HL-60 (cell line): ENCODE measurements at regions not wholly inside any gene's neighbourhood (a gene's known extent, or its start where the extent isn't known, plus 50 kb on each side); places are given as distances from the start of the nearest gene placed in this dataset.

Experiments used
- DNase-seq, 2 experiments: peaks; one replicate each; pipeline ENCODE4 v3.0.0-alpha.2; 2010 to 2020; ENCODE audit warnings: low read depth in 1 of 2, low spot score in 1 of 2
- H3K27ac ChIP-seq: fragments of 250-450 bp; sonication (Bioruptor Pico); replicated peaks from 2 replicates; pipeline ENCODE4 v1.5.1; 2020; ENCODE audit warnings: mild to moderate bottlenecking, moderate library complexity
- H3K27me3 ChIP-seq: fragments of 250-450 bp; sonication (Bioruptor Pico); 2 replicates; pipeline ENCODE4 v1.5.1; 2021; ENCODE audit warnings: mild to moderate bottlenecking, moderate library complexity; ENCODE audit not compliant: insufficient read depth, poor library complexity, severe bottlenecking
- H3K4me3 ChIP-seq: replicated peaks from 2 replicates; pipeline ENCODE4 v1.5.1; 2011; ENCODE audit warnings: mild to moderate bottlenecking, control low read depth, low read length; ENCODE audit not compliant: insufficient read depth
- CTCF ChIP-seq: IDR thresholded peaks from one replicate; pipeline ENCODE4 v1.5.1; 2011; ENCODE audit warnings: low read length, control low read depth, inconsistent platforms; ENCODE audit not compliant: insufficient read depth
- GABPA ChIP-seq: IDR thresholded peaks from 2 replicates; pipeline ENCODE4 v1.6.1; 2012; ENCODE audit warnings: low read depth
- POLR2AphosphoS5 ChIP-seq: IDR thresholded peaks from 2 replicates; pipeline ENCODE4 v1.6.1; 2012; ENCODE audit warnings: low read depth
- REST ChIP-seq: IDR thresholded peaks from 2 replicates; pipeline ENCODE4 v1.6.1; 2012; ENCODE audit warnings: low read depth; ENCODE audit not compliant: insufficient replicate concordance
- SPI1 ChIP-seq: IDR thresholded peaks from 2 replicates; pipeline ENCODE4 v1.6.1; 2012; ENCODE audit warnings: low read depth, mild to moderate bottlenecking, borderline replicate concordance

- H3K27ac ChIP-seq = no peak overlapping the region
- no peak for TF ChIP-seq REST
- no peak for TF ChIP-seq POLR2AphosphoS5
- no peak for TF ChIP-seq CTCF
- TF ChIP-seq SPI1 = no peak
- TF ChIP-seq GABPA = no peak
- H3K4me3 ChIP-seq = no peak overlapping the region
- DNase-seq = no peak
- no peaks in the 10 kb centered on the region for H3K27me3 ChIP-seq
Observed at GRCh38 chr3:22594990-22595389, 608.1 kb upstream of the UBE2E2 start.

GRCh38 chr3:22606461-22606860, 596.7 kb upstream of the UBE2E2 start:
- TF ChIP-seq GABPA (no peak), REST (no peak), SPI1 (no peak), CTCF (no peak), POLR2AphosphoS5 (no peak)
- no peak overlapping the region for H3K4me3 ChIP-seq
- DNase-seq = no peak

DNA sequence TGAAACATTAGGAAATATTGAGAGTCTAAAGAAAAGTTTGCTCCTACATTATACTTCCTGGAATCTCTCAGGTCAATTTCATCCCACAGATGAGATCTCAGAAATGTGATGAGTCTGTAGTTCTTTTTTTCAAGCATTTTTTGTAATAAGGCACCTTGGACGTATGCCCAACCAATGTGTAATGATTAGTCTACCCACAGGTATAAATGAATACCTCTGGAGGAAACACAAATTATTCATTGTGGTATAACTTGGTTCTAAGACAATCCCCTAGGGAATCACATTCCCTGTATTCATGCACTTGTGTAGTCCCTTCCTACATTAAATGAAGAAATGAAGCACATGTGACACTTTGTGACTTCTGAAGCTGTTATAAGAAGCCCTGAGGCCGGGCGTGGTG, 596.2 kb upstream of the UBE2E2 start:
- Histone ChIP-seq H3K27ac (no peak overlapping the region), H3K4me3 (no peak overlapping the region), H3K27me3 (no peaks in the 10 kb centered on the region)
- DNase-seq = no peak
- TF ChIP-seq CTCF (no peak), POLR2AphosphoS5 (no peak), REST (no peak), GABPA (no peak), SPI1 (no peak)

More at GRCh38 chr3:22606461-22606860, 596.7 kb upstream of the UBE2E2 start:
- Histone ChIP-seq H3K27me3 (no peaks in the 10 kb centered on the region), H3K27ac (no peak overlapping the region)
